C4-2B (cell line): ENCODE measurements at regions not wholly inside any gene's neighbourhood (a gene's known extent, or its start where the extent isn't known, plus 50 kb on each side); places are given as distances from the start of the nearest gene placed in this dataset.

Source experiments
- ZFX ChIP-seq: fragments of 450-650 bp; IDR thresholded peaks from 2 replicates; pipeline ENCODE4 v1.6.1; 2017
- TF ChIP-seq, protein P1 (sequence below): fragments of 450-650 bp; conservative IDR thresholded peaks from 2 replicates; pipeline ENCODE4 v1.5.1; 2017; ENCODE audit warnings: mild to moderate bottlenecking

GRCh38 chr5:91214571-91214970 lies 168.5 kb downstream of the ARRDC3 start:
- TF ChIP-seq, protein P1, sequence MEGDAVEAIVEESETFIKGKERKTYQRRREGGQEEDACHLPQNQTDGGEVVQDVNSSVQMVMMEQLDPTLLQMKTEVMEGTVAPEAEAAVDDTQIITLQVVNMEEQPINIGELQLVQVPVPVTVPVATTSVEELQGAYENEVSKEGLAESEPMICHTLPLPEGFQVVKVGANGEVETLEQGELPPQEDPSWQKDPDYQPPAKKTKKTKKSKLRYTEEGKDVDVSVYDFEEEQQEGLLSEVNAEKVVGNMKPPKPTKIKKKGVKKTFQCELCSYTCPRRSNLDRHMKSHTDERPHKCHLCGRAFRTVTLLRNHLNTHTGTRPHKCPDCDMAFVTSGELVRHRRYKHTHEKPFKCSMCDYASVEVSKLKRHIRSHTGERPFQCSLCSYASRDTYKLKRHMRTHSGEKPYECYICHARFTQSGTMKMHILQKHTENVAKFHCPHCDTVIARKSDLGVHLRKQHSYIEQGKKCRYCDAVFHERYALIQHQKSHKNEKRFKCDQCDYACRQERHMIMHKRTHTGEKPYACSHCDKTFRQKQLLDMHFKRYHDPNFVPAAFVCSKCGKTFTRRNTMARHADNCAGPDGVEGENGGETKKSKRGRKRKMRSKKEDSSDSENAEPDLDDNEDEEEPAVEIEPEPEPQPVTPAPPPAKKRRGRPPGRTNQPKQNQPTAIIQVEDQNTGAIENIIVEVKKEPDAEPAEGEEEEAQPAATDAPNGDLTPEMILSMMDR, result no peak
- TF ChIP-seq ZFX, result no peak
